GM19238 (cell line): ENCODE measurements at regions not wholly inside any gene's neighbourhood (a gene's known extent, or its start where the extent isn't known, plus 50 kb on each side); places are given as distances from the start of the nearest gene placed in this dataset.

ENCODE experiments used
- DNase-seq: peaks from one replicate; pipeline ENCODE4 v3.0.0; 2011; ENCODE audit warnings: low spot score; ENCODE audit not compliant: insufficient read length

- no peak for DNase-seq
These were observed 306.7 kb downstream of the EPB41L4A start for GRCh38 chr5:112112346-112112745.

GRCh38 chr5:112109331-112110007, 309.6 kb downstream of the EPB41L4A start:
- DNase-seq = no peak

DNA sequence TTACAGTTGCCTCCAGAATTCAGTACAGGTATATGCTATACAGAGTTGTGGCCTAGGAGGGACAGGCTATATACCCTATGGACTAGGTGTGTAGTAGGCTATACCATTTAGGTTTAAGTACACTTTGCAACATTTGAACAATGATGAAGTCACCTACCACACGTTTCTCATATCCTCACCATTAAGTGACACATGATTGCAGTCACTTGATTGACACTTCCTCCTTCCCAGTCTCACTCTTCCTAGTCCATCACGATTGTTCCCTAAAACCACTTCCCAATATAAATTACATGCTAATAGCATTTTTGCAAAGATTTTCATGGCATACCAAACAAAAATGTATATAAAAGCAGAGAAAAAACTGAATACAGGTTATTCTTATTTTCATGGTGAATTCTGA, 312.2 kb downstream of the EPB41L4A start:
- no peak for DNase-seq

DNA sequence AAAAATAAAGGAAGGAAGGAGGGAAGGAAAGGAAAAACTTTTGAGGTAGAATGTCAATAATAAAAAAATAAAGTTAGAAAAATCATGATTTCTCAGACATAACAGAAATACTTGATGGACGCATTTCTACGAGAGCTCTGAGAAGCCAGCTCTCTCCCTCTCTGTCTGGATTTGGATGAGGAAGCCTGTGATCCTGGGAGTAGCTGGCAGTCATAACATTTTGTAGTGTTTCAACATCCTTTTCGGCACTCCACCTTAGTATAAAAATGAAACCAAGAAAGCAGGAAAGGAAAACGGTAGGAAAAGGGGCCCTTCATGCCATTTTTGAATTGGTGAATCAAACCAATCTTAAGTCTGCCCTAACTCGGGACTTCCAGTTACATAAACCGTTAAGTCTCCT, 321.3 kb downstream of the EPB41L4A start:
- DNase-seq = no peak

GRCh38 chr5:112087222-112087621, 330.2 kb upstream of the NREP start:
- no peak for DNase-seq

DNA sequence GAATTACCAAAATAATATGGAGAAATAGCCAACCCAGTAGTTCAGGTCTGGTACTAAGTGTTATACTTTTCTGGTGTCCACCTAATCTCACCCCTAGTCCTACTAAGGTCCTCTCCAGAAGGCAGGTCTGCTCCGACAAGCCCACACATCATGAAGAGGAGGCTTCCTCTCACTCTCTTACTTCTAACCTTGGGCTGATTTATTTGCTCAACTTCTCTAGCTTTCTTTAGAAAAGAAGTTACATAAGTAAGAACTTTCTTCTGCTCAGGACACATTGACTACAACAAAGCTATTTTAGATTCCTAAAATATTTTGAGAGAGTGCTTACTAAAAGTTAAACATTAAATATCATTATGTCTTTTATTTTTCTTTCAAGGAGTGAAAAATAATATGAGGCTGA, 329.7 kb upstream of the NREP start:
- no peak for DNase-seq

- no peak for DNase-seq
These were observed 327.2 kb upstream of the NREP start for GRCh38 chr5:112084149-112084548.

DNA sequence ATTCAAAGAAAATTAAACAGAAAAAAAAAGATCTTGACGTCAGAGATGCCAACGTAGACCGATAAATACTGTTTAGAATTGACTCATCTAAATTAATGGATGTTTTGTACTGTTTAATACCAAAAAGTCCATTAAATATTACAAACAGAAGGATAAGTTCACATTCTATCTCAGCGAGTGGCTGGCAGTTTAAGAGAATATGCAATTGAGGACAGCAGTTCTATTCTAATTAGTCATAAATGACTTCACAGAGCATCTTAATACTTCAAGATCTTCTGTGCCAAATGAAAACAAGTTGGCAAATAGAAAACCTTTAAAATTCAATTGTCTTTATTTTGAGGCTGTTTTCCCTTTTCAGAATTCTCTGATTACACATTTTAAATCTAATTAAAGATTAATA, 326.6 kb upstream of the NREP start:
- no peak for DNase-seq

DNA sequence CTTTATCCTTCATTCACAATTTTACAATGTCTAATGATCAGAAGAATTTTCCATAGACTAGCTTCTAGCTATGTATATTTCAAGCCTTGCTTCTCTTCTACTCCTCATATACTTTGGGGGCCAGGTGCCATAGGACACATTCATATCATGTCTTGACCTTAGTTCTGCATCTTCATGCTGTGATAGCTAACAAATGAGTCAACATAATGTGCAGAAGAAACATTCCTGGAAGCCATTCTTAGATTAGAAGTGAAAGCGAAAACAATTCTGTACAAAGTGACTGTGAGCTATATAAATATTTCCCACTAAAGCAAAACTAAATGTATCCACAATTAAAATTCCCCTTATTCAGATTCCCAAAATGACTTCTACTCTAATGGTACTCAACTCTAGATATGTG, 320.2 kb upstream of the NREP start:
- DNase-seq = no peak

DNA sequence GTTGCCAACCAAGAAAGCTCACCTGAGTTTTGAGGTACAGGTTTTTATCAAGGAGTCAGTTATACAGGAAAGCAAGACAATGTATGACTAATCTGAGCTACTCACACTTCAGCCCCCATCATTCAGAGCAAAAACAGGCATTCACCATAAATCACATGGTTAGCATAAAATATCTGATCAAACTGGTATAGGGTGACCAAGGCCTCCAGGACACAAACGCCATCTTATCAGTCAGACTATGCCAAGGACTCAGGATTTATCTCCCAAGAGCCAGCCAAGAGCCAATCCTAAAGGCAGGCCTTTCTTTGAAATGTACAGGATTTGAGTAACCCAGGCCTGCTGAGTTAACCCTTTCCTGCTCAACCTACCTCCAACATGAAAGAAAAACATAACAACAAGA, 313.0 kb upstream of the NREP start:
- DNase-seq = no peak

DNA sequence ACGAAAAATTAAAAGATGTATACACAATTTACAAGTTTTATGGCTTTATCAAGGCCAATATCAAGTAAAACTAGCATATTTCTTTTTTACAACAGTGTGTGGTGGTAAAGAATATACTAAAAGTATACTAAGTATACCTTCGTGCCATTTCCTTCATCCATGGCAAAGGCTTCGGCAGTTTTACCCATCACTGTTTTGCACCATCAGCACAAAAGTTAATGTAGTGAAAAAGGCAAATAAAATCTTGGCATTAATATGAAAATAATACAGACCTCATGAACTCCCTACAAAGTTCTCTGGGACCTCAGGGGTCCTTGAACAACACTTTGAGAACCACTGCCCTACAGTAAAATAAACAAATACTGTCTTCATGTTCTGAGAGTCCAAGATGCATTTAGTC, 312.3 kb upstream of the NREP start:
- DNase-seq = no peak

- DNase-seq = no peak
These were observed 311.6 kb upstream of the NREP start for GRCh38 chr5:112068593-112068992.

GRCh38 chr5:112065781-112066180, 308.8 kb upstream of the NREP start:
- no peak for DNase-seq

GRCh38 chr5:112064956-112065355, 308.0 kb upstream of the NREP start:
- no peak for DNase-seq

DNA sequence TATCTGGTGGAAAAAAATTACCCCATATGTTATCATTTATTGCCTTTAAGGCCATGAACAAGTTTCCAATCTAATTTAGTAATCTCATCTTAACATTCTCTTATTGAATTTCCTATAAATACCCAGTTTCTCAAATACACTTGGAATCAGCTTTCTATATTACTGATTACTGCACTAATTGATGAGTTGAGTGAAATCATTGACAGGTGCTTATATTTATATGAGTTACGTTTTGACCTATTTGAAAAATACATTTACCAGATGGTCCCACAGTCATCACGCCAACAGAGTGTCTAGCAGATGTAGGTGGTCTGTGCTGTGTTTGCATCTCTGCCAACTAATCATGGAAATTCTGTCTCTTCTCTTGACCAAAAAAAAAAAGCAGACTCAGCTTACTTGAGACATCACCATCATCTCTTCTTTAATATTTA, 307.3 kb upstream of the NREP start:
- DNase-seq = no peak

- no peak for DNase-seq
These were observed 306.9 kb upstream of the NREP start for GRCh38 chr5:112063856-112064255.

- DNase-seq = no peak
These were observed 306.2 kb upstream of the NREP start for GRCh38 chr5:112063191-112063590.

- no peak for DNase-seq
These were observed 305.2 kb upstream of the NREP start for GRCh38 chr5:112062181-112062580.

- DNase-seq = no peak
These were observed 304.7 kb upstream of the NREP start for GRCh38 chr5:112061666-112062065.

DNA sequence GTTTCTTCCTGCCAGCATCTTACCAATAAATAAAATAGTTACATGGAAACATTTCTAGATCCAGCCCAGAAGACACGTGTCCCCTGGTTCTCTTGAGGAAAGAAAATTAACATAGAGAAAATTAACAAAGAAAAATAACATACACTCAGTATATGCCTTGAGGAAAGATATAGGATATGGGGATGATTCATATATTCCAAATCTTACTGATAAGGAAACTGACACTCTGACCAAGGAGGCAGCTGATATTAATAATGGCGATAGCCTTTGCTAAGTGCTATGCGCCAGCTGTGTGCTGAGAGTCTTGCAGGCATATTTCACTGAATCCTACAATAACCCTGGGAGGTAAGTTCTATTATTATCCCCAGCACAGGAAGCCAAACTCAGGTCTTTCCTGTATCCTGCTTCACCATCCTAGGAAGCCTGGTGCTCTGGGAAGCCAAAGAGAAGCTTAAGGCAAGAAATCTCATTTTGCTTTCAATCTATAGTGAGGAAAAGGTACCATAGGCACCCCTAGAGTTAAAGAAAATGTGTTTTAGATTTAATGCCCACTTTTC, 302.7 kb upstream of the NREP start:
- DNase-seq = no peak

GRCh38 chr5:112049738-112050137, 292.7 kb upstream of the NREP start:
- no peak for DNase-seq

- DNase-seq = no peak
These were observed 279.2 kb upstream of the NREP start for GRCh38 chr5:112036206-112036605.

DNA sequence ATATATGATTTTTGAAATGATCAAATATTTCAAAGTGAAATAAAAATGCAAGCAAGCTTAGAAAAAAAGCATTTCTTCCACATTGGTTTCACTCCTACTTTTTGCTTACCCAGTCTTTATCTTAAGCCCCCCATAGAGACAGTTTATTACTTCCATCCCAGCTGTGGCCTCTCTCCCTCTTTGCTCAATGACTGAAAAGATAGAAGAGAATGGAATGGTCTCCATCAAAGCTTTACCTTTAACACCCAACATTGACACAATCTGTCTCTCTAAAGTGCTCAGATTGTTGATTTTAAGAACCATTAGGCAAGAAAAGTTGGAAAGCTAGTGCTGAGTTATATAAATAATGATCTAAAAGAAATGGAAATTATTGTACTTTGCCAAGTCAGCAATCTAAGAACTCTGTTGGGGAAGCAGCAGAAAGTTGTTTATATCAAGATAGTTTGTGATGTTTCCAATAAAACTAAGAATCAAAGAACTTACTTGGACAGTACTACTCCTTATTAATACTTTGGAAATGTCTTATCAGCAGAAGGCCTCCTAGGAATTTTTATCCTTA, 277.5 kb upstream of the NREP start:
- no peak for DNase-seq
